ENCODE measurements at regions not wholly inside any gene's neighbourhood (a gene's known extent, or its start where the extent isn't known, plus 50 kb on each side); places are given as distances from the start of the nearest gene placed in this dataset.

GRCh38 chr15:95290176-95290974, 1040.1 kb upstream of the NR2F2 start:
- no peak for DNase-seq (ENCODE audit: low read depth)

- DNase-seq (ENCODE audit: low read depth) = no peak
Measured at GRCh38 chr15:95291898-95292472, 1038.5 kb upstream of the NR2F2 start.

- no peak for DNase-seq (ENCODE audit: low read depth)
Measured at GRCh38 chr15:95292785-95293450, 1037.6 kb upstream of the NR2F2 start.

- DNase-seq (ENCODE audit: low read depth) = no peak
Measured at GRCh38 chr15:95293456-95294031, 1037.0 kb upstream of the NR2F2 start.

- no peak for DNase-seq (ENCODE audit: low read depth)
Measured at GRCh38 chr15:95295363-95295762, 1035.1 kb upstream of the NR2F2 start.

- no peak for DNase-seq (ENCODE audit: low read depth)
Measured at GRCh38 chr15:95295896-95296625, 1034.4 kb upstream of the NR2F2 start.

GRCh38 chr15:95296643-95297042, 1033.9 kb upstream of the NR2F2 start:
- DNase-seq (ENCODE audit: low read depth) = no peak

- no peak for DNase-seq (ENCODE audit: low read depth)
Measured at GRCh38 chr15:95298729-95299128, 1031.8 kb upstream of the NR2F2 start.

- DNase-seq (ENCODE audit: low read depth) = no peak
Measured at GRCh38 chr15:95300958-95301357, 1029.5 kb upstream of the NR2F2 start.

GRCh38 chr15:95302206-95302605, 1028.3 kb upstream of the NR2F2 start:
- DNase-seq (ENCODE audit: low read depth) = no peak

- no peak for DNase-seq (ENCODE audit: low read depth)
Measured at GRCh38 chr15:95302809-95303208, 1027.7 kb upstream of the NR2F2 start.

GRCh38 chr15:95303713-95304112, 1026.8 kb upstream of the NR2F2 start:
- no peak for DNase-seq (ENCODE audit: low read depth)

GRCh38 chr15:95304151-95304946, 1026.2 kb upstream of the NR2F2 start:
- no peak for DNase-seq (ENCODE audit: low read depth)

GRCh38 chr15:95304947-95305400, 1025.5 kb upstream of the NR2F2 start:
- DNase-seq (ENCODE audit: low read depth) = no peak

- no peak for DNase-seq (ENCODE audit: low read depth)
Measured at GRCh38 chr15:95307115-95307514, 1023.4 kb upstream of the NR2F2 start.

- DNase-seq (ENCODE audit: low read depth) = no peak
Measured at GRCh38 chr15:95319242-95319641, 1011.3 kb upstream of the NR2F2 start.

- no peak for DNase-seq (ENCODE audit: low read depth)
Measured at GRCh38 chr15:95323796-95324195, 1006.7 kb upstream of the NR2F2 start.

GRCh38 chr15:95324656-95325055, 1005.8 kb upstream of the NR2F2 start:
- no peak for DNase-seq (ENCODE audit: low read depth)

- no peak for DNase-seq (ENCODE audit: low read depth)
Measured at GRCh38 chr15:95325763-95326404, 1004.6 kb upstream of the NR2F2 start.

- no peak for DNase-seq (ENCODE audit: low read depth)
Measured at GRCh38 chr15:95326431-95327182, 1003.9 kb upstream of the NR2F2 start.
